ENCODE measurements at regions not wholly inside any gene's neighbourhood (a gene's known extent, or its start where the extent isn't known, plus 50 kb on each side); places are given as distances from the start of the nearest gene placed in this dataset.

GRCh38 chr12:24270965-24271364, 321.5 kb upstream of the SOX5 start:
- peak; percentile 61 for DNase-seq (ENCODE audit: low read depth)
- TF ChIP-seq CTCF (IDR thresholded peaks at IDR 0.05; ENCODE audit: insufficient read depth, low read depth, low read length), result no peak
- no peak overlapping the region for H3K4me3 ChIP-seq (ENCODE audit: low read depth, low read length)

- TF ChIP-seq CTCF (IDR thresholded peaks at IDR 0.05; ENCODE audit: insufficient read depth, low read depth, low read length), result no peak
- no peak for DNase-seq (ENCODE audit: low read depth)
- no peak overlapping the region for H3K4me3 ChIP-seq (ENCODE audit: low read depth, low read length)
Observed at GRCh38 chr12:24270464-24270863, 321.0 kb upstream of the SOX5 start.

GRCh38 chr12:24268663-24269186, 319.3 kb upstream of the SOX5 start:
- peak; percentile 27 for TF ChIP-seq CTCF (IDR thresholded peaks at IDR 0.05; ENCODE audit: insufficient read depth, low read depth, low read length)
- DNase-seq (ENCODE audit: low read depth), result peak; percentile 7
- H3K4me3 ChIP-seq (ENCODE audit: low read depth, low read length), result no peak overlapping the region

- no peak for TF ChIP-seq CTCF (IDR thresholded peaks at IDR 0.05; ENCODE audit: insufficient read depth, low read depth, low read length)
- no peak overlapping the region for H3K4me3 ChIP-seq (ENCODE audit: low read depth, low read length)
- DNase-seq (ENCODE audit: low read depth), result no peak
Observed at GRCh38 chr12:24266982-24267381, 317.5 kb upstream of the SOX5 start.

GRCh38 chr12:24256684-24257083, 307.2 kb upstream of the SOX5 start:
- no peak for DNase-seq (ENCODE audit: low read depth)
- no peak for TF ChIP-seq CTCF (IDR thresholded peaks at IDR 0.05; ENCODE audit: insufficient read depth, low read depth, low read length)
- H3K4me3 ChIP-seq (ENCODE audit: low read depth, low read length), result no peak overlapping the region

- DNase-seq (ENCODE audit: low read depth), result no peak
- H3K4me3 ChIP-seq (ENCODE audit: low read depth, low read length), result no peak overlapping the region
- no peak for TF ChIP-seq CTCF (IDR thresholded peaks at IDR 0.05; ENCODE audit: insufficient read depth, low read depth, low read length)
Observed at GRCh38 chr12:24255920-24256665, 306.6 kb upstream of the SOX5 start.

GRCh38 chr12:24252602-24253001, 303.1 kb upstream of the SOX5 start:
- H3K4me3 ChIP-seq (ENCODE audit: low read depth, low read length), result no peak overlapping the region
- no peak for TF ChIP-seq CTCF (IDR thresholded peaks at IDR 0.05; ENCODE audit: insufficient read depth, low read depth, low read length)
- DNase-seq (ENCODE audit: low read depth), result no peak

Measured in fibroblast of villous mesenchyme (primary cell).